Right lobe of liver (tissue), 4 donors: ENCODE measurements at regions not wholly inside any gene's neighbourhood (a gene's known extent, or its start where the extent isn't known, plus 50 kb on each side); places are given as distances from the start of the nearest gene placed in this dataset.

Source experiments
- POLR2A ChIP-seq: fragments of 450-650 bp; IDR thresholded peaks from one replicate; pipeline ENCODE4 v1.6.1; 2017; ENCODE audit warnings: antibody characterized with exemption, mild to moderate bottlenecking
- TF ChIP-seq, protein P1 (sequence below), 4 donors: fragments of 200-600 bp in 3 of 4; fragments of 450-650 bp in 1 of 4; IDR thresholded peaks; one replicate each; pipeline versions ENCODE4 v1.5.1 to v1.8.0; 2016 to 2022; ENCODE audit warnings: antibody characterized with exemption in 4 of 4, mild to moderate bottlenecking in 2 of 4
- donor health status: DM: no; HTN: no; CAD: no.
- donor health status: DM: no; HTN: no; CAD: no.
- donor health status: DM: no; HTN: yes; CAD: no.

DNA sequence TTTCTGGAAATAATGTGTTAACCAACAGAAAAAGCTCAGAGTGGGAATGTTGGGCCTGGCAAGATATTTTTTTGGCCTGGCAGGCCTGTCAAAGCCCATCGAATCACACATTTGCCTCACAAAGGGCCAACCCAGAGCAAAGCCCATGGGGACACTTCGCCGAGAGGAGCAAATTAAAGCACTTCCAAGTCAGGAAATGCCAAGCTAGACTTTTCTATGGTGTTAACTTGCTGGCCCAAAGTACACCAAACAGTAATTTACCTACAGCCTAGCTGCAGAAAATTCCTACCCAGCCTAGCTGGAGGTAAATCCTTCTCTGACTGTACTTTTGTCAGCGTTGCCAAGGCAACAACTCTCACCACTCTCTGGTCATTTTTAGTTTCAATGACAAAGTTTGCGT, 288.6 kb upstream of the LDB2 start:
- TF ChIP-seq, protein P1, sequence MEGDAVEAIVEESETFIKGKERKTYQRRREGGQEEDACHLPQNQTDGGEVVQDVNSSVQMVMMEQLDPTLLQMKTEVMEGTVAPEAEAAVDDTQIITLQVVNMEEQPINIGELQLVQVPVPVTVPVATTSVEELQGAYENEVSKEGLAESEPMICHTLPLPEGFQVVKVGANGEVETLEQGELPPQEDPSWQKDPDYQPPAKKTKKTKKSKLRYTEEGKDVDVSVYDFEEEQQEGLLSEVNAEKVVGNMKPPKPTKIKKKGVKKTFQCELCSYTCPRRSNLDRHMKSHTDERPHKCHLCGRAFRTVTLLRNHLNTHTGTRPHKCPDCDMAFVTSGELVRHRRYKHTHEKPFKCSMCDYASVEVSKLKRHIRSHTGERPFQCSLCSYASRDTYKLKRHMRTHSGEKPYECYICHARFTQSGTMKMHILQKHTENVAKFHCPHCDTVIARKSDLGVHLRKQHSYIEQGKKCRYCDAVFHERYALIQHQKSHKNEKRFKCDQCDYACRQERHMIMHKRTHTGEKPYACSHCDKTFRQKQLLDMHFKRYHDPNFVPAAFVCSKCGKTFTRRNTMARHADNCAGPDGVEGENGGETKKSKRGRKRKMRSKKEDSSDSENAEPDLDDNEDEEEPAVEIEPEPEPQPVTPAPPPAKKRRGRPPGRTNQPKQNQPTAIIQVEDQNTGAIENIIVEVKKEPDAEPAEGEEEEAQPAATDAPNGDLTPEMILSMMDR (IDR thresholded peaks at IDR 0.05): no peak
- no peak for TF ChIP-seq POLR2A
